IPS-11a (cell line): ENCODE measurements at regions not wholly inside any gene's neighbourhood (a gene's known extent, or its start where the extent isn't known, plus 50 kb on each side); places are given as distances from the start of the nearest gene placed in this dataset.
"Not testable (repeated sequence)": the region's sequence is repeated elsewhere in the genome, so short reads cannot be mapped to it uniquely, and the experiment has no call there.

Source experiments
- H3K4me3 ChIP-seq: one replicate; pipeline ENCODE4 v1.5.1; 2013; ENCODE audit warnings: low read depth, low read length, control low read depth

GRCh38 chr20:1757606-1758512 lies 100.3 kb upstream of the SIRPG start:
- H3K4me3 ChIP-seq: no peak overlapping the region

- no peak overlapping the region for H3K4me3 ChIP-seq
Measured at GRCh38 chr20:1757072-1757471, 99.5 kb upstream of the SIRPG start.

GRCh38 chr20:1754749-1755148 lies 97.2 kb upstream of the SIRPG start:
- no peak overlapping the region for H3K4me3 ChIP-seq

- no peak overlapping the region for H3K4me3 ChIP-seq
Measured at GRCh38 chr20:1754306-1754705, 96.7 kb upstream of the SIRPG start.

GRCh38 chr20:1752045-1752444 lies 94.5 kb upstream of the SIRPG start:
- no peak overlapping the region for H3K4me3 ChIP-seq

GRCh38 chr20:1748777-1749176 lies 91.2 kb upstream of the SIRPG start:
- no peak overlapping the region for H3K4me3 ChIP-seq

GRCh38 chr20:1747953-1748577 lies 90.5 kb upstream of the SIRPG start:
- no peak overlapping the region for H3K4me3 ChIP-seq

- H3K4me3 ChIP-seq: not testable (repeated sequence)
Measured at GRCh38 chr20:1742049-1742434, 84.5 kb upstream of the SIRPG start.

- H3K4me3 ChIP-seq: no peak overlapping the region
Measured at GRCh38 chr20:1741309-1742048, 83.9 kb upstream of the SIRPG start.

GRCh38 chr20:1737134-1737533 lies 79.6 kb upstream of the SIRPG start:
- H3K4me3 ChIP-seq: no peak overlapping the region

- H3K4me3 ChIP-seq: no peak overlapping the region
Measured at GRCh38 chr20:1735417-1736089, 78.0 kb upstream of the SIRPG start.

- no peak overlapping the region for H3K4me3 ChIP-seq
Measured at GRCh38 chr20:1734269-1734858, 76.8 kb upstream of the SIRPG start.

- H3K4me3 ChIP-seq: not testable (repeated sequence)
Measured at GRCh38 chr20:1731828-1732375, 74.3 kb upstream of the SIRPG start.

GRCh38 chr20:1730981-1731711 lies 73.6 kb upstream of the SIRPG start:
- H3K4me3 ChIP-seq: not testable (repeated sequence)

- H3K4me3 ChIP-seq: not testable (repeated sequence)
Measured at GRCh38 chr20:1727303-1727702, 69.7 kb upstream of the SIRPG start.

- H3K4me3 ChIP-seq: no peak overlapping the region
Measured at GRCh38 chr20:1724901-1725300, 67.3 kb upstream of the SIRPG start.

- no peak overlapping the region for H3K4me3 ChIP-seq
Measured at GRCh38 chr20:1722513-1723050, 65.0 kb upstream of the SIRPG start.

- no peak overlapping the region for H3K4me3 ChIP-seq
Measured at GRCh38 chr20:1721687-1722512, 64.3 kb upstream of the SIRPG start.
